Sigmoid colon (tissue), 4 donors: ENCODE measurements at regions not wholly inside any gene's neighbourhood (a gene's known extent, or its start where the extent isn't known, plus 50 kb on each side); places are given as distances from the start of the nearest gene placed in this dataset.

ENCODE experiments used
- CTCF ChIP-seq, 4 experiments: fragments of 450-650 bp in 3 of 4; fragments of 200-600 bp in 1 of 4; IDR thresholded peaks; one replicate each; pipeline ENCODE4 v1.5.1; 2016 to 2019; ENCODE audit warnings: antibody characterized with exemption in 4 of 4, mild to moderate bottlenecking in 3 of 4, moderate library complexity in 2 of 4
- EP300 ChIP-seq, 4 donors: sonication (generic); formaldehyde crosslinking; IDR thresholded peaks; one replicate each; pipeline ENCODE4 v1.6.1; 2017; ENCODE audit warnings: antibody characterized with exemption in 4 of 4
- POLR2A ChIP-seq, 2 donors: fragments of 450-650 bp; IDR thresholded peaks; one replicate each; pipeline ENCODE4 v1.6.1; 2016; ENCODE audit warnings: antibody characterized with exemption in 2 of 2, mild to moderate bottlenecking in 2 of 2, moderate library complexity in 2 of 2

- TF ChIP-seq CTCF (IDR thresholded peaks at IDR 0.05): no peak
- TF ChIP-seq EP300 (IDR thresholded peaks at IDR 0.05): no peak
- TF ChIP-seq POLR2A (IDR thresholded peaks at IDR 0.05): no peak
Measured at GRCh38 chr3:83317605-83318004, 1556.2 kb upstream of the GBE1 start.
